OCI-LY7 (cell line): ENCODE measurements at regions not wholly inside any gene's neighbourhood (a gene's known extent, or its start where the extent isn't known, plus 50 kb on each side); places are given as distances from the start of the nearest gene placed in this dataset.

Experiments used
- BruUV-seq: library from RNA; stranded (reverse); fragments of 400-500 nt; replicated peaks from 2 replicates; lab custom pipeline; 2021; lab: Mats Ljungman, UMichigan
- CTCF ChIA-PET: fragments of 300-600 bp; sonication (Branson Sonifier 250); formaldehyde crosslinking; loops from one replicate; lab custom pipeline; 2022; ENCODE audit warnings: antibody characterized with exemption; ENCODE audit not compliant: unreplicated experiment; lab: Charles Lee
- POLR2A ChIA-PET: fragments of 300-600 bp; sonication (Branson Sonifier 250); formaldehyde crosslinking; loops from one replicate; lab custom pipeline; 2022; ENCODE audit warnings: antibody characterized with exemption; lab: Charles Lee
- DNase-seq: peaks from one replicate; pipeline ENCODE4 v3.0.0-alpha.2; 2015; ENCODE audit warnings: low spot score
- H2AFZ ChIP-seq: fragments of 200-600 bp; sonication (generic), shearing (Covaris generic); 2 replicates; pipeline ENCODE4 v1.6.1; 2014; ENCODE audit warnings: mild to moderate bottlenecking, antibody characterized with exemption, low read length, moderate library complexity
- H3K27ac ChIP-seq: fragments of 200-600 bp; sonication (generic); 2 replicates; pipeline ENCODE4 v1.5.1; 2014; ENCODE audit warnings: mixed run types, low read depth, mild to moderate bottlenecking, moderate library complexity, low read length, inconsistent platforms; ENCODE audit not compliant: poor library complexity, severe bottlenecking
- H3K36me3 ChIP-seq: fragments of 200-600 bp; sonication (generic); 2 replicates; pipeline ENCODE4 v1.6.1; 2014; ENCODE audit warnings: mild to moderate bottlenecking, antibody characterized with exemption, low read length, moderate library complexity, mixed read lengths; ENCODE audit not compliant: insufficient read depth
- H3K4me1 ChIP-seq: fragments of 200-600 bp; sonication (generic); 2 replicates; pipeline ENCODE4 v1.5.1; 2014; ENCODE audit warnings: mild to moderate bottlenecking, low read length; ENCODE audit not compliant: insufficient read depth, poor library complexity, severe bottlenecking
- H3K4me2 ChIP-seq: fragments of 200-600 bp; sonication (generic); 2 replicates; pipeline ENCODE4 v1.6.1; 2014; ENCODE audit warnings: mild to moderate bottlenecking, low read length
- H3K4me3 ChIP-seq: fragments of 200-600 bp; sonication (generic); 2 replicates; pipeline ENCODE4 v1.5.1; 2014; ENCODE audit warnings: mild to moderate bottlenecking, low read depth, low read length; ENCODE audit not compliant: poor library complexity, severe bottlenecking
- H3K79me2 ChIP-seq: fragments of 200-600 bp; sonication (generic); 2 replicates; pipeline ENCODE4 v1.6.1; 2016; ENCODE audit warnings: low read depth, mild to moderate bottlenecking, low read length, moderate library complexity, mixed read lengths; ENCODE audit not compliant: insufficient read depth
- H3K9me2 ChIP-seq: fragments of 200-600 bp; sonication (generic); 2 replicates; pipeline ENCODE4 v1.6.1; 2016; ENCODE audit warnings: mild to moderate bottlenecking, low read length, mixed read lengths; ENCODE audit not compliant: insufficient read depth
- H3K9me3 ChIP-seq: fragments of 200-600 bp; sonication (generic); 2 replicates; pipeline ENCODE4 v1.6.1; 2014; ENCODE audit warnings: mild to moderate bottlenecking, mixed run types, low read length, mixed read lengths
- H4K20me1 ChIP-seq: fragments of 200-600 bp; sonication (generic); 2 replicates; pipeline ENCODE4 v1.6.1; 2014; ENCODE audit warnings: mild to moderate bottlenecking, antibody characterized with exemption, low read length, moderate library complexity, mixed read lengths; ENCODE audit not compliant: insufficient read depth
- CTCF ChIP-seq: fragments of 200-600 bp; sonication (generic); conservative IDR thresholded peaks from 2 replicates; pipeline ENCODE4 v1.5.1; 2014; ENCODE audit warnings: mild to moderate bottlenecking, antibody characterized with exemption, low read length, moderate library complexity, mixed read lengths
- EZH2phosphoT487 ChIP-seq: fragments of 200-600 bp; sonication (generic); IDR thresholded peaks from 2 replicates; pipeline ENCODE4 v1.6.1; 2018; ENCODE audit warnings: low read depth, borderline replicate concordance, mild to moderate bottlenecking, mixed run types, antibody characterized with exemption, low read length, moderate library complexity, mixed read lengths
- intact Hi-C: fragments of 100-400 bp; cut with micrococcal nuclease; formaldehyde crosslinking; loops from one replicate; pipeline ENCODE4 v1.10.0; 2022; ENCODE audit not compliant: unreplicated experiment

DNA sequence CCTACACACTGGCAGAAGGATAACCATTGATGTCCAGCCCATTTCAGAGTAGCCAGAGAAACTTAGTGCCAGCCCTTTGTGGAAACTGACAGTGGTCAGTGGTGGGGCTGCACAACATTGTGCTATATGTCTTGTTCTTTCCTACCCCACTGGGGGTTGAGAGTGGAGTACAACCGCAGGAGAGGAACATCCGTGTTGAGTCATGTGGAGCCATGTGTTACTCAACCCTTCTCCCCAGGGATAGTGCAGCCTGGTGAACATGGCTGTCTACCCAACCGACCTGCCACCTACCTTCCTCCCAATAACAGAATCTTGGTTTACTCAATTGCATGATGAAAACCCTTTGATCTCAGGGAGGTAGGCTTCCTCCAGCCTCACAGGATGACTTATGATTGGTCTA lies 65.3 kb upstream of the MAPK4 start:
- no peaks in the 10 kb centered on the region for H3K36me3 ChIP-seq
- no peak overlapping the region for H3K4me3 ChIP-seq
- H3K27ac ChIP-seq, result no peak overlapping the region
- TF ChIP-seq CTCF (no peak), EZH2phosphoT487 (no peak)
- no peak for DNase-seq
- H4K20me1 ChIP-seq, result no peaks in the 10 kb centered on the region
- H3K9me3 ChIP-seq, result no peaks in the 10 kb centered on the region
- intact Hi-C loops, result no loop called here
- POLR2A ChIA-PET, result no interaction called here
- CTCF ChIA-PET, result no interaction called here
- no peak overlapping the region for H3K4me2 ChIP-seq
- no peaks in the 10 kb centered on the region for H3K4me1 ChIP-seq
- H2AFZ ChIP-seq, result no peak overlapping the region
- H3K79me2 ChIP-seq, result no peaks in the 10 kb centered on the region
- H3K9me2 ChIP-seq, result no peaks in the 10 kb centered on the region
- no TSS peak for BruUV-seq

DNA sequence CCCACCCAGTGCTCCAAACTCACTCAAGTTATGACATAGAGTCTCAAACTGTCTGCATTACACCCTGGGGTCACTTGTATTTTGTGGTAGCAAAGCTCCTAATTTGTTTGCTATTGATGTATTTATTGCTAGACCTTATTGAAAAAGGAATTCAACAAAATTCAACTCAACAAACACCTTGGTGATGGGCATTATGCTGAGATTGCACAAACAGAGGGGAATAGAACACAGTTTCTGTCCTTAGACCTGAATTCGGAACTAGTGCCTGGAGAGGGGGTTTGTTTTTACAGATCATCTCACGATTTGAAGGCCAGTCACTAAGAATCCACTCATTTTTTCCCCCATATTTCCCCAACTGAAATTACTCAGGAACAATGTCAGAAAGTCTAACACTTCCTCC lies 53.5 kb upstream of the MAPK4 start:
- Histone ChIP-seq H3K9me3 (no peaks in the 10 kb centered on the region), H3K79me2 (no peaks in the 10 kb centered on the region), H4K20me1 (no peaks in the 10 kb centered on the region), H3K4me1 (no peaks in the 10 kb centered on the region), H3K36me3 (no peaks in the 10 kb centered on the region), H3K9me2 (no peaks in the 10 kb centered on the region), H3K4me2 (no peak overlapping the region), H2AFZ (no peak overlapping the region), H3K4me3 (no peak overlapping the region), H3K27ac (no peak overlapping the region)
- CTCF ChIA-PET, result no interaction called here
- POLR2A ChIA-PET, result no interaction called here
- intact Hi-C loops, result no loop called here
- DNase-seq, result no peak
- BruUV-seq, result no TSS peak
- TF ChIP-seq EZH2phosphoT487, result no peak

GRCh38 chr18:50507120-50507590 lies 52.7 kb upstream of the MAPK4 start:
- CTCF ChIA-PET, result no interaction called here
- H4K20me1 ChIP-seq, result no peaks in the 10 kb centered on the region
- H3K9me3 ChIP-seq, result no peaks in the 10 kb centered on the region
- peak; percentile 3 for DNase-seq
- intact Hi-C loops, result no loop called here
- no peak overlapping the region for H2AFZ ChIP-seq
- H3K9me2 ChIP-seq, result no peaks in the 10 kb centered on the region
- TF ChIP-seq CTCF (peak; percentile 41), EZH2phosphoT487 (no peak)
- no peaks in the 10 kb centered on the region for H3K4me1 ChIP-seq
- no peaks in the 10 kb centered on the region for H3K79me2 ChIP-seq
- H3K27ac ChIP-seq, result no peak overlapping the region
- no peak overlapping the region for H3K4me3 ChIP-seq
- H3K36me3 ChIP-seq, result no peaks in the 10 kb centered on the region
- POLR2A ChIA-PET, result no interaction called here
- BruUV-seq, result no TSS peak
- H3K4me2 ChIP-seq, result no peak overlapping the region
